Keratinocyte (primary cell): ENCODE measurements at regions not wholly inside any gene's neighbourhood (a gene's known extent, or its start where the extent isn't known, plus 50 kb on each side); places are given as distances from the start of the nearest gene placed in this dataset.

Experiments
- DNase-seq: peaks from one replicate; pipeline ENCODE4 v3.0.0-alpha.2; 2011; ENCODE audit warnings: low read depth, missing footprints, low spot score
- FAIRE-seq: peaks from 2 replicates; lab custom pipeline; 2011; peaks lifted over from hg19 to GRCh38; lab: Jason Lieb, UNC
- H2AFZ ChIP-seq: 2 replicates; pipeline ENCODE4 v1.6.0; 2012; ENCODE audit warnings: low read length, control low read depth, inconsistent platforms; ENCODE audit not compliant: control insufficient read depth
- H3K27ac ChIP-seq: 2 replicates; pipeline ENCODE4 v1.5.1; 2011; ENCODE audit warnings: low read length; ENCODE audit not compliant: control insufficient read depth, insufficient read depth
- H3K27me3 ChIP-seq: 3 replicates; pipeline ENCODE4 v1.6.0; 2011; ENCODE audit warnings: low read length; ENCODE audit not compliant: control insufficient read depth, insufficient read depth; ENCODE audit errors: extremely low read depth
- H3K36me3 ChIP-seq, 2 experiments: 2 replicates in 1 of 2; 3 replicates in 1 of 2; pipeline ENCODE4 v1.5.1; 2011; ENCODE audit warnings: low read length in 2 of 2, mild to moderate bottlenecking in 1 of 2; ENCODE audit not compliant: control insufficient read depth in 2 of 2, insufficient read depth in 2 of 2; ENCODE audit errors: extremely low read depth in 1 of 2
- H3K4me1 ChIP-seq: 3 replicates; pipeline ENCODE4 v1.5.1; 2011; ENCODE audit warnings: low read length; ENCODE audit not compliant: control insufficient read depth, insufficient read depth; ENCODE audit errors: extremely low read depth
- H3K4me2 ChIP-seq: 3 replicates; pipeline ENCODE4 v1.6.0; 2011; ENCODE audit warnings: low read depth, low read length; ENCODE audit not compliant: control insufficient read depth, insufficient read depth; ENCODE audit errors: extremely low read depth
- H3K4me3 ChIP-seq, 3 experiments: fragments of 200-600 bp in 1 of 3; sonication (generic) in 1 of 3; 2 replicates in 2 of 3; 3 replicates in 1 of 3; pipeline ENCODE4 v1.5.1; 2011 to 2016; ENCODE audit warnings: low read length in 3 of 3, mild to moderate bottlenecking in 3 of 3, control low read depth in 2 of 3, inconsistent platforms in 1 of 3, low read depth in 1 of 3, mixed read lengths in 1 of 3, mixed run types in 1 of 3, moderate library complexity in 1 of 3; ENCODE audit not compliant: control insufficient read depth in 2 of 3, insufficient read depth in 2 of 3; ENCODE audit errors: extremely low read depth in 1 of 3
- H3K79me2 ChIP-seq: 2 replicates; pipeline ENCODE4 v1.6.0; 2012; ENCODE audit warnings: low read length; ENCODE audit not compliant: control insufficient read depth, insufficient read depth
- H3K9ac ChIP-seq: 3 replicates; pipeline ENCODE4 v1.6.0; 2011; ENCODE audit warnings: low read length; ENCODE audit not compliant: control insufficient read depth, insufficient read depth; ENCODE audit errors: extremely low read depth
- H3K9me1 ChIP-seq: 3 replicates; pipeline ENCODE4 v1.6.0; 2011; ENCODE audit warnings: low read length; ENCODE audit not compliant: control insufficient read depth, insufficient read depth; ENCODE audit errors: extremely low read depth
- H3K9me3 ChIP-seq: 2 replicates; pipeline ENCODE4 v1.5.1; 2012; ENCODE audit warnings: low read depth, low read length; ENCODE audit not compliant: control insufficient read depth
- H4K20me1 ChIP-seq: 3 replicates; pipeline ENCODE4 v1.6.0; 2011; ENCODE audit warnings: low read length; ENCODE audit not compliant: control insufficient read depth, insufficient read depth; ENCODE audit errors: extremely low read depth
- EZH2 ChIP-seq: IDR thresholded peaks from one replicate; pipeline ENCODE4 v1.6.1; 2012; ENCODE audit warnings: inconsistent platforms, mild to moderate bottlenecking, low read length, moderate library complexity
- dilution Hi-C: fragments of 300-500 bp; cut with MboI; formaldehyde crosslinking; loops from one replicate; pipeline ENCODE4 v1.7.0; 2020; ENCODE audit warnings: low sequenced_read_pairs; ENCODE audit not compliant: extremely low pct_ligation_motif_present
- TF ChIP-seq, protein P1 (sequence below), 3 experiments: IDR thresholded peaks in 1 of 3; conservative IDR thresholded peaks in 1 of 3; optimal IDR thresholded peaks in 1 of 3; 2 replicates in 2 of 3; 3 replicates in 1 of 3; pipeline versions ENCODE3 to v1.5.1; 2011; ENCODE audit warnings: low read length in 3 of 3, mild to moderate bottlenecking in 3 of 3, moderate library complexity in 2 of 3, control low read depth in 1 of 3, inconsistent platforms in 1 of 3; ENCODE audit not compliant: insufficient read depth in 2 of 3; ENCODE audit errors: extremely low read depth in 1 of 3

DNA sequence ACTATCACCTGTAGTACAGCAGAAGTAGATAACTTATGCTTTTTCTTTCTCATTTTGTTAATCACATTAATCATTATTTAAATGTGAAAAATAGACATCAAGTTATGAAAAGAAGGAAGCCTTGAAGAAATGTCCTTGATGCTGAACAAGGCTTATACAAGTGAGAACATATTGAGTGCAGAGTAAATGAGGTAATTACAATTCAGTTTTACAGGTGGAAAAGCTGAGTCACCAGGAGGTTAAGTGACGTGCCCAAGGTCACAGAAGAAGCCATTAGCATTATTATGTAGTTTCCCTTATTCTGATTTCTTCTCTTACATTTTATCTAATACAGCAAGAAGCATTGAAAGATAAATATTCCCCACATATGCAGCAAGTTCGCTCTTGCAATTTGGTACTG lies 998.5 kb upstream of the CDH6 start:
- Histone ChIP-seq H3K36me3 (no peaks in the 10 kb centered on the region), H3K4me3 (no peak overlapping the region), H3K4me2 (no peak overlapping the region), H4K20me1 (no peaks in the 10 kb centered on the region), H3K79me2 (no peaks in the 10 kb centered on the region), H2AFZ (no peak overlapping the region), H3K27ac (no peak overlapping the region), H3K27me3 (no peaks in the 10 kb centered on the region), H3K9me3 (no peaks in the 10 kb centered on the region), H3K9ac (no peak overlapping the region), H3K4me1 (no peaks in the 10 kb centered on the region), H3K9me1 (no peaks in the 10 kb centered on the region)
- FAIRE-seq (no peak), DNase-seq (no peak)
- TF ChIP-seq, protein P1, sequence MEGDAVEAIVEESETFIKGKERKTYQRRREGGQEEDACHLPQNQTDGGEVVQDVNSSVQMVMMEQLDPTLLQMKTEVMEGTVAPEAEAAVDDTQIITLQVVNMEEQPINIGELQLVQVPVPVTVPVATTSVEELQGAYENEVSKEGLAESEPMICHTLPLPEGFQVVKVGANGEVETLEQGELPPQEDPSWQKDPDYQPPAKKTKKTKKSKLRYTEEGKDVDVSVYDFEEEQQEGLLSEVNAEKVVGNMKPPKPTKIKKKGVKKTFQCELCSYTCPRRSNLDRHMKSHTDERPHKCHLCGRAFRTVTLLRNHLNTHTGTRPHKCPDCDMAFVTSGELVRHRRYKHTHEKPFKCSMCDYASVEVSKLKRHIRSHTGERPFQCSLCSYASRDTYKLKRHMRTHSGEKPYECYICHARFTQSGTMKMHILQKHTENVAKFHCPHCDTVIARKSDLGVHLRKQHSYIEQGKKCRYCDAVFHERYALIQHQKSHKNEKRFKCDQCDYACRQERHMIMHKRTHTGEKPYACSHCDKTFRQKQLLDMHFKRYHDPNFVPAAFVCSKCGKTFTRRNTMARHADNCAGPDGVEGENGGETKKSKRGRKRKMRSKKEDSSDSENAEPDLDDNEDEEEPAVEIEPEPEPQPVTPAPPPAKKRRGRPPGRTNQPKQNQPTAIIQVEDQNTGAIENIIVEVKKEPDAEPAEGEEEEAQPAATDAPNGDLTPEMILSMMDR (optimal IDR thresholded peaks at IDR 0.05 in 1 of 3, IDR thresholded peaks at IDR 0.05 in 1 of 3, conservative IDR thresholded peaks at IDR 0.05 in 1 of 3; ENCODE audit: extremely low read depth in 1 of 3, insufficient read depth in 2 of 3, low read length in 3 of 3) = no peak
- no peak for TF ChIP-seq EZH2
- dilution Hi-C loops = no loop called here

DNA sequence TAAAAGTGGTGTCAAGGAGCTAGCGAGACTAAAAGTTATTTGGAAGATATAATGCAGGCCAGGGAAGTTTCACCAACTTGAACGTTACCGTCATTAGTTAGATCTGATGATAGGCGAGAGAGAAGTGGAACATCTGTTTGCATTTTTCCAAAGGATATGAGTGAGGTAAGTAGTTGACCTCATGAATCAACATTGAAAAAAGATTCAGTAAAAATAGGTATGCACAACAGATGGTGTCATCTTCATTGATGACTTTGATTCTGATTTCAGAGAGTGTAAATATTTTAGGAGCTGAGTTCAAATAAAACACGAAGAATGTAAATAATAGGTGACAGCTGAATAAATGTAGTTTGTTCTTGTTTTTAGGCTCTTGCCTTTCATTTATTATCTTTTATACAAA lies 998.9 kb upstream of the CDH6 start:
- no peak overlapping the region for H2AFZ ChIP-seq
- H3K27ac ChIP-seq = no peak overlapping the region
- H3K27me3 ChIP-seq = no peaks in the 10 kb centered on the region
- no peak overlapping the region for H3K9ac ChIP-seq
- TF ChIP-seq EZH2 = no peak
- TF ChIP-seq, protein P1 (optimal IDR thresholded peaks at IDR 0.05 in 1 of 3, IDR thresholded peaks at IDR 0.05 in 1 of 3, conservative IDR thresholded peaks at IDR 0.05 in 1 of 3; ENCODE audit: extremely low read depth in 1 of 3, insufficient read depth in 2 of 3, low read length in 3 of 3) = no peak
- H3K4me1 ChIP-seq = no peaks in the 10 kb centered on the region
- no peak overlapping the region for H3K4me3 ChIP-seq
- H3K9me1 ChIP-seq = no peaks in the 10 kb centered on the region
- DNase-seq = no peak
- H3K79me2 ChIP-seq = no peaks in the 10 kb centered on the region
- no peak for FAIRE-seq
- H4K20me1 ChIP-seq = no peaks in the 10 kb centered on the region
- no peak overlapping the region for H3K4me2 ChIP-seq
- H3K36me3 ChIP-seq = no peaks in the 10 kb centered on the region
- no peaks in the 10 kb centered on the region for H3K9me3 ChIP-seq
- dilution Hi-C loops = no loop called here
